Esophagus muscularis mucosa (tissue), 4 donors: ENCODE measurements at regions not wholly inside any gene's neighbourhood (a gene's known extent, or its start where the extent isn't known, plus 50 kb on each side); places are given as distances from the start of the nearest gene placed in this dataset.
"Not testable (repeated sequence)": the region's sequence is repeated elsewhere in the genome, so short reads cannot be mapped to it uniquely, and the experiment has no call there.

ENCODE experiments used
- DNase-seq: peaks from one replicate; pipeline ENCODE4 v3.0.0-alpha.2; 2017; ENCODE audit errors: extremely low spot score
- H3K27ac ChIP-seq, 4 donors: fragments of 200-600 bp; sonication (generic); replicated peaks in 1 of 4; 1 replicate in 3 of 4; 2 replicates in 1 of 4; pipeline ENCODE4 v1.5.1; 2016 to 2019; ENCODE audit warnings: mild to moderate bottlenecking in 1 of 4
- H3K27me3 ChIP-seq, 4 donors: fragments of 200-600 bp; sonication (generic); one replicate each; pipeline versions ENCODE4 v1.5.1 to v1.6.0; 2016 to 2019
- H3K36me3 ChIP-seq, 4 donors: fragments of 200-600 bp; sonication (generic); one replicate each; pipeline ENCODE4 v1.5.1; 2016 to 2019
- H3K4me1 ChIP-seq, 4 donors: fragments of 200-600 bp; sonication (generic); one replicate each; pipeline ENCODE4 v1.5.1; 2016 to 2019
- H3K4me3 ChIP-seq, 4 donors: fragments of 200-600 bp; sonication (generic); 1 replicate in 2 of 4; 2 replicates in 2 of 4; pipeline ENCODE4 v1.5.1; 2016 to 2019; ENCODE audit warnings: mild to moderate bottlenecking in 4 of 4, moderate library complexity in 1 of 4
- H3K9me3 ChIP-seq, 4 donors: fragments of 200-600 bp; sonication (generic); 1 replicate in 3 of 4; 2 replicates in 1 of 4; pipeline ENCODE4 v1.5.1; 2016 to 2019
- EP300 ChIP-seq: sonication (generic); formaldehyde crosslinking; IDR thresholded peaks from one replicate; pipeline ENCODE4 v1.6.1; 2017; ENCODE audit warnings: antibody characterized with exemption
- POLR2A ChIP-seq: fragments of 450-650 bp; IDR thresholded peaks from one replicate; pipeline ENCODE4 v1.6.1; 2017; ENCODE audit warnings: antibody characterized with exemption, moderate library complexity, mild to moderate bottlenecking, low read depth
- POLR2AphosphoS5 ChIP-seq, 2 donors: sonication (generic); formaldehyde crosslinking; IDR thresholded peaks; one replicate each; pipeline ENCODE4 v1.6.1; 2017; ENCODE audit warnings: antibody characterized with exemption in 2 of 2
- WGBS: methylation state at CpG from one replicate; pipeline ENCODE4 v1.1.5; 2018; 5-methylcytosine and 5-hydroxymethylcytosine counted together
- intact Hi-C: fragments of 100-400 bp; cut with DNase I; formaldehyde crosslinking; loops from one replicate; pipeline ENCODE4 v1.15.1; 2023
- TF ChIP-seq, protein P1 (sequence below), 3 experiments: fragments of 200-600 bp in 2 of 3; fragments of 450-650 bp in 1 of 3; sonication (generic) in 2 of 3; IDR thresholded peaks; one replicate each; pipeline ENCODE4 v1.5.1; 2017 to 2019; ENCODE audit warnings: antibody characterized with exemption in 3 of 3, mild to moderate bottlenecking in 2 of 3, moderate library complexity in 1 of 3

GRCh38 chr10:5291501-5292195 is 73.1 kb upstream of the UCN3 start:
- H3K4me3 ChIP-seq: no peak overlapping the region
- TF ChIP-seq POLR2A: no peak
- peak; percentile 47 to 49 for TF ChIP-seq POLR2AphosphoS5 (IDR thresholded peaks at IDR 0.05)
- H3K27ac ChIP-seq: peak overlapping the region; percentile 56 to 74 (median 66)
- H3K9me3 ChIP-seq: no peaks in the 10 kb centered on the region
- peak; percentile 92 for DNase-seq
- H3K4me1 ChIP-seq: peaks cover 8 to 22% (median 9%) of the 10 kb centered on the region in 4 donors
- H3K27me3 ChIP-seq: no peaks in the 10 kb centered on the region
- 59% methylated on average over 13 of the region's 13 CpGs for WGBS
- intact Hi-C loops: no loop called here
- no peaks in the 10 kb centered on the region for H3K36me3 ChIP-seq

- DNase-seq: peak; percentile 86
- H3K27ac ChIP-seq: peak overlapping the region; percentile 56 to 74 (median 66)
- 81% methylated on average over 7 of the region's 7 CpGs for WGBS
- no peak overlapping the region for H3K4me3 ChIP-seq
- H3K9me3 ChIP-seq: no peaks in the 10 kb centered on the region
- no peak for TF ChIP-seq POLR2AphosphoS5 (IDR thresholded peaks at IDR 0.05)
- TF ChIP-seq, protein P1, sequence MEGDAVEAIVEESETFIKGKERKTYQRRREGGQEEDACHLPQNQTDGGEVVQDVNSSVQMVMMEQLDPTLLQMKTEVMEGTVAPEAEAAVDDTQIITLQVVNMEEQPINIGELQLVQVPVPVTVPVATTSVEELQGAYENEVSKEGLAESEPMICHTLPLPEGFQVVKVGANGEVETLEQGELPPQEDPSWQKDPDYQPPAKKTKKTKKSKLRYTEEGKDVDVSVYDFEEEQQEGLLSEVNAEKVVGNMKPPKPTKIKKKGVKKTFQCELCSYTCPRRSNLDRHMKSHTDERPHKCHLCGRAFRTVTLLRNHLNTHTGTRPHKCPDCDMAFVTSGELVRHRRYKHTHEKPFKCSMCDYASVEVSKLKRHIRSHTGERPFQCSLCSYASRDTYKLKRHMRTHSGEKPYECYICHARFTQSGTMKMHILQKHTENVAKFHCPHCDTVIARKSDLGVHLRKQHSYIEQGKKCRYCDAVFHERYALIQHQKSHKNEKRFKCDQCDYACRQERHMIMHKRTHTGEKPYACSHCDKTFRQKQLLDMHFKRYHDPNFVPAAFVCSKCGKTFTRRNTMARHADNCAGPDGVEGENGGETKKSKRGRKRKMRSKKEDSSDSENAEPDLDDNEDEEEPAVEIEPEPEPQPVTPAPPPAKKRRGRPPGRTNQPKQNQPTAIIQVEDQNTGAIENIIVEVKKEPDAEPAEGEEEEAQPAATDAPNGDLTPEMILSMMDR (IDR thresholded peaks at IDR 0.05): no peak
- no peak for TF ChIP-seq EP300
- no peak for TF ChIP-seq POLR2A
- H3K36me3 ChIP-seq: no peaks in the 10 kb centered on the region
- intact Hi-C loops: no loop called here
- H3K27me3 ChIP-seq: no peaks in the 10 kb centered on the region
- H3K4me1 ChIP-seq: peaks cover 8 to 22% (median 12%) of the 10 kb centered on the region in 4 donors
These were observed 72.5 kb upstream of the UCN3 start for GRCh38 chr10:5292196-5292735.

GRCh38 chr10:5292970-5293369 is 71.8 kb upstream of the UCN3 start:
- peaks cover 8 to 29% (median 14%) of the 10 kb centered on the region in 4 donors for H3K4me1 ChIP-seq
- H3K27me3 ChIP-seq, H3K4me3 ChIP-seq, intact Hi-C loops, H3K36me3 ChIP-seq, H3K27ac ChIP-seq, H3K9me3 ChIP-seq: not testable (repeated sequence)
- 100% methylated on average over 2 of the region's 2 CpGs for WGBS
- DNase-seq: peak; percentile 29

- Histone ChIP-seq H3K27me3 (no peaks in the 10 kb centered on the region), H3K27ac (peak overlapping the region in 2 of 4 donors; percentile 35 to 42), H3K9me3 (no peaks in the 10 kb centered on the region), H3K36me3 (no peaks in the 10 kb centered on the region), H3K4me1 (peaks cover 8 to 29% (median 16%) of the 10 kb centered on the region in 4 donors), H3K4me3 (no peak overlapping the region)
- TF ChIP-seq EP300 (no peak), POLR2AphosphoS5 (IDR thresholded peaks at IDR 0.05) (no peak), POLR2A (no peak)
- TF ChIP-seq, protein P1 (IDR thresholded peaks at IDR 0.05): peak in 1 of 3 experiments; percentile 35
- DNase-seq: peak; percentile 85
- WGBS: 56% methylated on average over 15 of the region's 15 CpGs
- intact Hi-C loops: no loop called here
These were observed 70.8 kb upstream of the UCN3 start for GRCh38 chr10:5293691-5294550.

- TF ChIP-seq POLR2AphosphoS5 (IDR thresholded peaks at IDR 0.05) (peak in 1 of 2 donors; percentile 24), EP300 (no peak)
- intact Hi-C loops: no loop called here
- Histone ChIP-seq H3K4me1 (peaks cover 4 to 22% (median 12%) of the 10 kb centered on the region in 4 donors), H3K4me3 (no peak overlapping the region), H3K9me3 (no peaks in the 10 kb centered on the region), H3K27ac (no peak overlapping the region), H3K36me3 (no peaks in the 10 kb centered on the region), H3K27me3 (no peaks in the 10 kb centered on the region)
- WGBS: 75% methylated on average over 3 of the region's 3 CpGs
- peak; percentile 92 for DNase-seq
These were observed 67.3 kb upstream of the UCN3 start for GRCh38 chr10:5297466-5297865.

DNA sequence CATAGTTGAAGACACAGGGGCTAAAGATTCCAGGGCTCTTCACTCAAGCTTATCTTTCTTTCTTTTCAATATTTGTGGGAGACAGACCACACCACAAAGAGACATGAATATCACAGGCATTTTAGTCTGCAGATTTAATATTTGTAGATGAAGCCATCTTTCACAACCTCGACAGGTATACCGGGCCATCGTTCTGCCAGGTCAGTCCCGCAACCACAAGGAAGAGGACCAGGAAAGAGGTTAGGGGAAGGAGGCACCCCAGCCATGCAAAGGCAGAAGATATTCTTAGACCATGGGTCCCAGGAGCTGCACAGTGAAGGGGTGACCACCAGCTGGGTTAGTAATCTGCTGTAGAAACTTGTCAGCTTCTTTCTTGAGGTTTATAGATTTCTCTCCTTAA is 66.8 kb upstream of the UCN3 start:
- H3K27ac ChIP-seq: no peak overlapping the region
- intact Hi-C loops: no loop called here
- TF ChIP-seq POLR2A: no peak
- no peak for TF ChIP-seq POLR2AphosphoS5 (IDR thresholded peaks at IDR 0.05)
- no peak for TF ChIP-seq EP300
- TF ChIP-seq, protein P1 (IDR thresholded peaks at IDR 0.05): no peak

More for the DNA sequence above, 66.8 kb upstream of the UCN3 start:
- no peaks in the 10 kb centered on the region for H3K9me3 ChIP-seq
- peaks cover 4 to 20% (median 12%) of the 10 kb centered on the region in 4 donors for H3K4me1 ChIP-seq
- no peaks in the 10 kb centered on the region for H3K27me3 ChIP-seq
- H3K4me3 ChIP-seq: no peak overlapping the region
- 88% methylated on average over 4 of the region's 4 CpGs for WGBS
- DNase-seq: peak; percentile 53
- H3K36me3 ChIP-seq: no peaks in the 10 kb centered on the region
